ENCODE measurements at regions not wholly inside any gene's neighbourhood (a gene's known extent, or its start where the extent isn't known, plus 50 kb on each side); places are given as distances from the start of the nearest gene placed in this dataset.

- TF ChIP-seq RAD21 (IDR thresholded peaks at IDR 0.05; ENCODE audit: low read length) (no peak), CTCF (conservative IDR thresholded peaks at IDR 0.05; ENCODE audit: low read depth, low read length) (no peak), MXI1 (IDR thresholded peaks at IDR 0.05; ENCODE audit: borderline replicate concordance, low read depth, low read length) (no peak), USF2 (IDR thresholded peaks at IDR 0.05; ENCODE audit: low read depth, low read length) (no peak), POLR2A (IDR thresholded peaks at IDR 0.05; ENCODE audit: low read depth, low read length) (no peak), RFX5 (IDR thresholded peaks at IDR 0.05; ENCODE audit: low read depth, low read length) (no peak)
Observed at GRCh38 chr6:167722634-167723309, 103.9 kb upstream of the AFDN start.

All from IMR-90 (cell line).